ENCODE measurements at regions not wholly inside any gene's neighbourhood (a gene's known extent, or its start where the extent isn't known, plus 50 kb on each side); places are given as distances from the start of the nearest gene placed in this dataset.

DNA sequence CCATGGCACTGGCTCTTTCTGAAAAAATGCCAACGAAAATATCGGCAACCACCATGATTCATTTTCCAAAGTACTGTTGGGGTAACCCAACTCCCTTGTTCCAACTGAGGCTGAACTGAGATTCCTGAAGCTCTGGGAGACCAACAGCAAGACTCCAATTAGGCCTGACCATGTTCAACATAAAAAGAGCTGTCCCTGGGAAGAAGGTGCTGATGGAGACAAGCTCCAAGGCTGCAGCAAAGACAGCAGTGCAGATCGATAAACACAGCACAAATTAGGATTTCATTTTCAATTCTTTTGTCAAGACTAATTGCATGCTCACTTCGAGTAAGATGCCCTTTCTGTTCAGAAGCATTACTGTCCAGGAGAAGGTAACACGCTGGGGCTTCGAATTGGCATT lies 968.0 kb downstream of the UQCRFS1 start:
- no peak for DNase-seq (ENCODE audit: low read depth in 2 of 2)

DNA sequence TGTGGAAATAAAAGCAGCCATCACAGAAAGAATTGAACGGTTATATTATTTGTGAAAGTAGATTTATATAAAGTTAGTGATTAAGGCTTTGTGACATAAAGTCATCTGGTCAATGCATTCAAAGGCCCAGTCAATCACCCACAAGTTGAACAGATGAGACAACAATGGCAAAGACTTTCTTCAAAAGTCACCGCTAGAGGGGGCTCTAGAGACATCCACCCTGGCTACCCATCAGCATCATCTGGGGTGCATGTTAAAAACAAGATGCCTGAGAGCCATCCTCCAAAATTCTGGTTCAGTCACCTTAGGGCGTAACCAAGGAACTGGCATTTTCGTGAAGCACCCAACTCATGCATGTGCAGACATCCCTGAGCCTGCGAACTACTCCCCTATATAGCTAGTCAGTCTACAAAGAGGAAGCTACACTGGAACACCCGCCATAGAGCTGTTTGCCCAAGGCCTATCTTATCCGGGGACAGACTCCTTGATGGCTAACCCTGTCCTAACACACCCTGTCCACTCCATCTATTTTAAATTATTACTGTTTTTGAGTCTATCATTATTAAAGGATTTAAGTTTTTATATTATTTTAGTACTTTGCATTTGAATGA lies 970.5 kb downstream of the UQCRFS1 start:
- DNase-seq (ENCODE audit: low read depth in 2 of 2), result peak; percentile 6 to 28

- DNase-seq (ENCODE audit: low read depth in 2 of 2), result peak in 1 of 2 donors; percentile 25
Observed at GRCh38 chr19:28239270-28239669, 973.7 kb downstream of the UQCRFS1 start.

DNA sequence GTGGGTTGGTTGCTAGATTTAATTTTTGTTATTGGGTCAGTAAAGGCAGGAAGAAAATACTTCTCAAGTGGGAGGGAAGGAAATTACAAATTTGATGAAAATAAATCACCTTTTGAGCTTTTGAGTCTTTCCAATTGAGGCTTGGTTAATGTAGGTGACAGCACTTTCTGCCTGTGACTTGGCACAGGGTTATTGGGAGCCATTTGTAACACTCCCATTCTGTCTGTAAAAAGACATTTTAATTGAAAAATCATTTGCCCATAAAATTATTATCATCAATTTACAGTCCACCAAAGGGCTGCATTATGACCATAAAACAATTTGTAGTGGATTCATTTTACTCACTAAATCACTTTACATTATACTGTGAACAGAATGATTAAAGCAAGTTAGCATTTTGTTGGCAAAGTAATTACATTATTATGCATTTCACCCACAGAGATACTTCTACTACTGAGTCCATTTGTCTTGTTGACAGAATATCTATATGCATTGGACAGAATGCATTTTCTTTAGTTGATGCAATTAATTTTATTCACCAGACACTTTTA lies 974.6 kb downstream of the UQCRFS1 start:
- no peak for DNase-seq (ENCODE audit: low read depth in 2 of 2)

DNA sequence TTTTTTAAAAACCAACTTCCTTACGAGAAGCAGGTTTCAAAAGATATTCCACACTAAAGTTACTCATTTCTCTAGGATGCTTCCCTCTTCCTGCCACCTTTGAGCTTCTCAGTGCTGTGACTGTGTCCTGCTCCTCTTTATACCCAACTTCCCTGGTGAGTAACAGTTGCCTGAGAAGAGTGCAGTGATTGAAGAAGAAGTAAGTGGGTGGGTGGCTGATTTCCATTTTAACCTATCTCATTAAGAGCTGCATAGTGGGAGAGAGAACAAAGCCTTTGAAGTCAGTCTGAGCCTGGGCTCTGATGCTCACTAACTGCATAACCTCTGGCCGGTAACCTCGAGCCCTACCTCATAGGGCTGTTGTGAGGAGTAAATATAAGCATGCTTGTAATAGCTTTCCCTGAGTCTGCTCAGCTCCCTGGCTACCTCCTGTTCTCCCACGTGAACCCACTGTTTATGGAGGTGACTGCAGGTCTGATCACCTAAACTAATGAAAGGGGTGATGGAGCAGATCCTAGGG lies 977.3 kb downstream of the UQCRFS1 start:
- no peak for DNase-seq (ENCODE audit: low read depth in 2 of 2)

- DNase-seq (ENCODE audit: low read depth in 2 of 2), result no peak
Observed at GRCh38 chr19:28234637-28235036, 978.3 kb downstream of the UQCRFS1 start.

- DNase-seq (ENCODE audit: low read depth in 2 of 2), result no peak
Observed at GRCh38 chr19:28228854-28229253, 984.1 kb downstream of the UQCRFS1 start.

DNA sequence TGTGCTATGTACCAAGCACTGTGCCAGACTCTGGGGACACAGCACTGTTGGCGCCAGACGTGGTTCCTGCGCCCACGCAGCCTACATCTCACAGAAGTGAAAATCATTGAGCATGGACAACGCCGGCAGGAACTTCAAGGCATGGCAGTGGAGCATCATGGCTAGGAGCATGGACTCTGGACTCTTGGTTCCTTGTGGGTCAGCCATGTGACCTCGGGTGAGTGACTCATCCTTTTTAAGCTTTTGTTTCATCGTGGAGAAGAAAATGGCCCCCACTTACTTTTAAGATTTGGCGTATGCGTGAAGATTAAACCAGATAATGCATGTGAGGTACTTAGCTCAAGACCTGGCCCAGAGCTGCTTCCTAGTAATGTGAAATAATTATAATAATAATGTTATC lies 988.5 kb downstream of the UQCRFS1 start:
- no peak for DNase-seq (ENCODE audit: low read depth in 2 of 2)

- DNase-seq (ENCODE audit: low read depth in 2 of 2), result no peak
Observed at GRCh38 chr19:28221736-28222135, 991.2 kb downstream of the UQCRFS1 start.

DNA sequence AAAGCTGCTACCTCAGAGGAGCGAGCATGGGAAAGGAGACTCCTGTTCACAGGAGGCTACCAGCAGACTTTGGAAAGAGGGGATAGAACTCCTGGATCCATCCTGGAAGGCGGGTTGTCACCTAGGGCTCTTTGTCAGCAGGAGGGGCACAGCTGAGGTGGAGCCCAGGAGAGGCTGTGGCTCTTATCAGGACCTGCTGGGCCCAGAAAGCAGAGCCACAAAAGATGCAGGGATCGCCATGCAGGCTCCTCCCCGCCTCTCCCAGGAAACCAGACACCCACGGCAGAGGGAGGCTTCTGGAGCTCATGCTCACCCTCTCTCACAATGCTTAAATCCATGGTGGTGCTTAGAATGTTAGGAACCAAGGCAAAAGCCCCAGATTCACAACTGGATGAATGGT lies 994.2 kb downstream of the UQCRFS1 start:
- no peak for DNase-seq (ENCODE audit: low read depth in 2 of 2)

- DNase-seq (ENCODE audit: low read depth in 2 of 2), result no peak
Observed at GRCh38 chr19:28217022-28217421, 995.9 kb downstream of the UQCRFS1 start.

- DNase-seq (ENCODE audit: low read depth in 2 of 2), result no peak
Observed at GRCh38 chr19:28213470-28214082, 999.4 kb downstream of the UQCRFS1 start.

GRCh38 chr19:28210886-28211285 lies 1002.1 kb downstream of the UQCRFS1 start:
- no peak for DNase-seq (ENCODE audit: low read depth in 2 of 2)

GRCh38 chr19:28208745-28209144 lies 1004.2 kb downstream of the UQCRFS1 start:
- DNase-seq (ENCODE audit: low read depth in 2 of 2), result no peak

- no peak for DNase-seq (ENCODE audit: low read depth in 2 of 2)
Observed at GRCh38 chr19:28207244-28207643, 1005.7 kb downstream of the UQCRFS1 start.

DNA sequence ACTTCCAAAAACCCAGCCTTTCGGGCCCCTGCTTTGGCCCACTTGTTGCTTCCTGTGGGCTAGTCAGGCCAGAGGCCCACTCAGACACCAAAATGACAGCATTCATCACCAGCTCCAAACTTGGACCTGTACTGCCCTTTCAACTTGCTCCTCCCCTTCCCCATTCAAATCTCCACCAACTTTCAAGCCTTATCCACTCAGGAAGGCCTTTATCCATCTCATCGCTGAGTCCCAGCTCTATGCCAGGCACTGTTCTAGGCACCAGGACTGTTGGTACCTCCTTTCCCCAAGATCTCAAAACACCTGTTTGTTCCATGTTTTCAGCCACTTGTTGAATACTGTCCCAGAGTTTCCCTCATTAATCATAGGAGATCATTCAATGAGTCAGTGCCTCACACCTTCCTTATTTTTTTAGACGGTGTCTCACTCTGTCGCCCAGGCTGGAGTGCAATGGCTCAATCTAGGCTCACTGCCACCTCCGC lies 1011.4 kb downstream of the UQCRFS1 start:
- no peak for DNase-seq (ENCODE audit: low read depth in 2 of 2)

DNA sequence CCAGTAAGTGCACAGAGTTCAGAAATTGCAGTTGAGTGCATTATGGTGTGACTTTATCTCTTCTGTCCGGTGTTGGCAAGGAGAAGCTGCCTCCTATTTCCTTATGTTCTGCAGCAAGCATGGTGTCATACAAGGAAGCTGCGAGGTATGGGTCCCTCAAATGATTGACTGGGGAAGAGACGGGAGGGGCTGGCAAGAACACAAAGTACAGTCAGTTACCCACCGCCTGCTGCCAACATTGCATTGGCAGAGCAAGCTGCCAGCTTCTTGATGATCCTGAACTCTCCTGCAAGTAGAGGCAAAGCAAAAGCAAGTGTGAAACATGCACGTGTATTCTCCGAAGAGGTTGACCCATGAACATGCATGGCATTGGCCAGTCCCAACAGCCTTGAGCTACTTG lies 1013.6 kb downstream of the UQCRFS1 start:
- no peak for DNase-seq (ENCODE audit: low read depth in 2 of 2)

DNA sequence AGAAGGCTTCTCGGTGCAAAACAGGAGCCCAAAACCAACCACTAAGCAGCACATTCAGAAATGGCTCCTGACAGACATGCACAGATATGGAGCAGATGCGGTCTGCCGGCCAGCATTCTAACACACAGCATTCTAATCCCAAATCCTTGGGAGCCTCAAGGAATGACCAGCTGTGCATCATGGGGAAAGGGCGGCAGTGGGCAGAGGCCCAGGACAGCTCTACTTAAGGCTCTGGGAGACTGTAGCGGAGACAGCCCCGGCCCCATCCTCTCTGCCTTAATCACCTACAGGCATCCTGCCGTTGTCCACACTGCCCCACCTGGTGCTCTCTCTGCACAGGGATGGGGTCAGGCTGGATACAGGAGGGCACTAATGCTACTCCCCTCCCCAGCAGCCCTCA lies 1016.0 kb downstream of the UQCRFS1 start:
- DNase-seq (ENCODE audit: low read depth in 2 of 2), result no peak

DNA sequence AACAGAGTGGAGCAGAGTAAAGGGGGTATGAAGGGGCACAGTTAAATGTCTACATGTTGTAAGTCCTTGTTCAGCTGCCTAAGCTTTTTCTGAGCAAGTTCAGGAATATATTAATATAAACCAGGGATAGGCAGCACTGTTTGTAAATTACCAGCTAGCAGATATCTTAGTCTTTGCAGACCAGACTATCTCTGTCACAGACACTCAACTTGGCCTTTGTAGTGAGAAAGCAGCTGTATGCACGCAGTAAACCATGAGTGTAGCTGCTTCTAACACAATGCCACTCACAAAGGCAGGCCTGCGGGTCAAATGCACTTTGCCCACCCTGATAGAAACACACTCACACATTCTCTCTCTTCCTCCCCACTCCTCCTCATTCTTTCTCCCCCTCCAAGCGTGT lies 1016.9 kb downstream of the UQCRFS1 start:
- no peak for DNase-seq (ENCODE audit: low read depth in 2 of 2)

DNA sequence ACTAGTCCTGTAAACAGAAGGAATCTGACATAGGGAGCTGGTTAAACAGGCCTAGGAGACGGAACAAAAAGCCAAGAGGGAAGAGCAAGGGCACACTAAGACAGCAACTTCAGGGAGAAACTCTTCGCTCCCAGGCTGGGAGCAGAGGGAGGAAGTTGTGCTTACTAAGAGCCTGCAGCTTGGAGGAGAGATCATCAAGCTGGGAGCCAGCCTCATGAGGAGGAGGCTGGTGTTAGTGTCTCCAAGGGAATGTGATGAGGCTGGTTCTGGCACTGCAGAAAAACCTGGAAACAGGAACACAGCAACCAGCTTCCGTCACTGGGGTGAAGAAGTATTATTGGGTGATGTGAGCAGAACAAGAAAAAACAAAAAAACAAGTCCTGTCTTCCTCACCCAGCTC lies 1027.3 kb downstream of the UQCRFS1 start:
- DNase-seq (ENCODE audit: low read depth in 2 of 2), result no peak

DNA sequence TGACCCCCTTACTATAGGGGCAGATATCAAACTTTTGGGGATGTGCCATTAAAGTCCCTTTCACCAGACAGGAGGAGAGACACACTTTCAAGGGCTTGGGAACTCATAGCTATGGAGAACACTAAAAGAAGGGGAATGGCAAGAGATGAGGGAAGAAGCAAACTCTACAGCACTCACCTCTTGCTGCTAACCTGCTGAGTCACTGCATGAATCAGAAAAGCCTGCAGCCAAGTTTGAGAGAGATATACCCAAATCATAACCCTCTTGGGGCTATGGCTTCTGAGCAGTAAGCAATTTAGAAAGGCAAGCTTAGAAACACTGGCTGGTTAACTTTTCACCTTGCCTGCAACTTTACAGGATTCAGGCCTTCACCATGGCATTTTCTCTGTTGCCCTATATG lies 1028.0 kb downstream of the UQCRFS1 start:
- DNase-seq (ENCODE audit: low read depth in 2 of 2), result no peak

GRCh38 chr19:28176193-28176592 lies 1036.8 kb downstream of the UQCRFS1 start:
- DNase-seq (ENCODE audit: low read depth in 2 of 2), result no peak

- DNase-seq (ENCODE audit: low read depth in 2 of 2), result no peak
Observed at GRCh38 chr19:28171983-28172382, 1041.0 kb downstream of the UQCRFS1 start.
